Activated naive CD8-positive, alpha-beta T cell treated with anti-CD3 and anti-CD28 coated beads for 36 hours (primary cell): ENCODE measurements at regions not wholly inside any gene's neighbourhood (a gene's known extent, or its start where the extent isn't known, plus 50 kb on each side); places are given as distances from the start of the nearest gene placed in this dataset.
"Not testable (repeated sequence)": the region's sequence is repeated elsewhere in the genome, so short reads cannot be mapped to it uniquely, and the experiment has no call there.

Source experiments
- DNase-seq: peaks from one replicate; pipeline ENCODE4 v3.0.0; 2021
- H3K27ac Mint-ChIP-seq: one replicate; pipeline ENCODE4 v1.8.0; 2022; ENCODE audit warnings: mild to moderate bottlenecking, moderate library complexity, mixed read lengths
- H3K27me3 Mint-ChIP-seq: one replicate; pipeline ENCODE4 v1.8.0; 2022; ENCODE audit warnings: mild to moderate bottlenecking, mixed read lengths
- H3K36me3 Mint-ChIP-seq: one replicate; pipeline ENCODE4 v1.8.0; 2021; ENCODE audit warnings: mild to moderate bottlenecking, mixed read lengths
- H3K4me1 Mint-ChIP-seq: one replicate; pipeline ENCODE4 v1.8.0; 2021; ENCODE audit warnings: mixed read lengths
- H3K4me3 Mint-ChIP-seq: one replicate; pipeline ENCODE4 v1.8.0; 2022; ENCODE audit warnings: mild to moderate bottlenecking, moderate library complexity, mixed read lengths
- H3K9me3 Mint-ChIP-seq: one replicate; pipeline ENCODE4 v1.8.0; 2022; ENCODE audit warnings: mixed read lengths

DNA sequence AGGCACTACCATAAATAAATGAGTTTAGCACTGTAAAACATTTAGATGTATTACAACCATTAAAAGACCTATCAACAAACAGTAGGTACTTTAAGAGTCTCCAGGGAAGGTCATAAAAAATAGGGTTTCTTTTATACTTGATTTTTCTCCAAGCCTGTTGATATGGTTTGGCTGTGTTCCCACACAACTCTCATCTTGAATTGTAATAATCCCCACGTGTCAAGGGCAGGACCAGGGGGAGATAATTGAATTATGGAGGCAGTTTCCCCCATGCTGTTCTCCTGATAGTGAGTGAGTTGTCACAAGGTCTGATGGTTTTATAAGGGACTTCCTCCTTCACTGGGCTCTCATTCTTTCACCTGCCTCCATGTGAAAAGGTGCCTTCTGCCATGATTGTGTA lies 468.9 kb upstream of the UBE2E2 start:
- no peaks in the 10 kb centered on the region for H3K27me3 Mint-ChIP-seq
- DNase-seq: no peak
- no peaks in the 10 kb centered on the region for H3K4me1 Mint-ChIP-seq
- no peak overlapping the region for H3K27ac Mint-ChIP-seq
- H3K4me3 Mint-ChIP-seq: no peak overlapping the region
- H3K36me3 Mint-ChIP-seq: no peaks in the 10 kb centered on the region
- H3K9me3 Mint-ChIP-seq: no peaks in the 10 kb centered on the region

DNA sequence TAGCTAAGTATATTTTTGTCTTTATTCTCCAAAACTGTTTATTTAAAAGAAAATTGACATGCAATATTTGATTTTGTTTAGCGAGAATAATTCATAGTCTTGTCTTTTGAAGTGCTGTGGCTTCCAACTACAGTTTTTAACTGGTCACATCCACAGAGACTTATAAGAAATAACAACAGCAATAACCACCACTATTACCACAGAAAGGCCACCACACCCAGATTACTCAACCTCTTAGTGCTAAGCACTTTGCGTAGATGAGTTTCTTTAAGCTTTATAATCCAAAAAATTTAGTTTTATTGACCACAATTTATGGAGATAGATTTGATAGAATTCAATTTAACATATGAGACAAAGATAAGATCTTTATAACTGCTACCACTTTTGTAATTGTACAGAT lies 468.4 kb upstream of the UBE2E2 start:
- no peaks in the 10 kb centered on the region for H3K9me3 Mint-ChIP-seq
- DNase-seq: no peak
- H3K27me3 Mint-ChIP-seq: no peaks in the 10 kb centered on the region
- H3K4me3 Mint-ChIP-seq: no peak overlapping the region
- no peaks in the 10 kb centered on the region for H3K4me1 Mint-ChIP-seq
- H3K27ac Mint-ChIP-seq: no peak overlapping the region
- no peaks in the 10 kb centered on the region for H3K36me3 Mint-ChIP-seq

DNA sequence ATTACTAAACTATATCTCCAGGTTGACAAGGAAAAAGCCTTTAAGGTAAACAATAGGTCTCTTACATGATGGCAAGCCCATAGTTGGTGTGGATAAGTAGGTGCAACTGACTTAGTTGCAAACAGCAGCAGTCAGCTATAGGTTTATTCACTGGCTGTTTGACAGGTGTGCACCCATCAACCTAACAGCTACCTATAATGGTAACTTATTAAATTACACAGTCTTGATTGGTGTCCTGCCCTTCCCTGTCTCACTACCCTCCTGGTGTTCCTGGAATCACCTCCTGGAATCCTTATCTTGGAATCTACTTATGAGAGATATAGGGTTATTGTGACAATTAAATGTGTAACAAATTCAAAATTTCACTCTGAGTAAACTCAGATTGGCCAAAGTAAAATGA lies 467.8 kb upstream of the UBE2E2 start:
- no peak overlapping the region for H3K4me3 Mint-ChIP-seq
- no peaks in the 10 kb centered on the region for H3K27me3 Mint-ChIP-seq
- no peaks in the 10 kb centered on the region for H3K9me3 Mint-ChIP-seq
- H3K27ac Mint-ChIP-seq: no peak overlapping the region
- H3K36me3 Mint-ChIP-seq: no peaks in the 10 kb centered on the region
- no peak for DNase-seq
- no peaks in the 10 kb centered on the region for H3K4me1 Mint-ChIP-seq

DNA sequence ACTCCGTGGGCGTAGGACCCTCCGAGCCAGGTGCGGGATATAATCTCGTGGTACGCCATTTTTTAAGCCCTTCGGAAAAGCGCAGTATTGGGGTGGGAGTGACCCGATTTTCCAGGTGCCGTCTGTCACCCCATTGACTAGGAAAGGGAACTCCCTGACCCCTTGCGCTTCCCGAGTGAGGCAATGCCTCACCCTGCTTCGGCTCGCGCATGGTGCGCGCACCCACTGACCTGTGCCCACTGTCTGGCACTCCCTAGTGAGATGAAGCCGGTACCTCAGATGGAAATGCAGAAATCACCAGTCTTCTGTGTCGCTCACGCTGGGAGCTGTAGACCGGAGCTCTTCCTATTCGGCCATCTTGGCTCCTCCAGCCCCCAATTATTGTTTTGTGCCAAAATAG lies 459.7 kb upstream of the UBE2E2 start:
- not testable (repeated sequence) for H3K27me3 Mint-ChIP-seq, H3K4me1 Mint-ChIP-seq, H3K36me3 Mint-ChIP-seq, H3K4me3 Mint-ChIP-seq, H3K9me3 Mint-ChIP-seq, DNase-seq, H3K27ac Mint-ChIP-seq

DNA sequence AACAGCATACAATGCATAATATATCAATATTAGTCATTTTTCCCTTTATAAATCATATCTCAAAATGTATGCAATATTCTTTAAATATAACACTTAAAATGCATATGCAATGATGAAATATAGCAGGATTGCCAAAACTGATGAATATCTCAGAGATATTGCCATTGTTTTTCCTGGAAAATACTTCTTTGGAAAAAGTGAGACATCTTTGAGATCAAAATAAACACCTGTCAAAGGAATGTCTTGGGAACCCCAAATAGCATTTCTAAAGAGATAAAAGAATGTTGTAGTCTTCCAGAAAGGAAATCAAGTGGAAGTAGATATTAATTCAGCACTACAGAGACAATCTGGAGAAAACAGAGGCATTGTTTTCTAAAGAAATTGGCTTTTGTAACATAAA lies 457.8 kb upstream of the UBE2E2 start:
- H3K4me1 Mint-ChIP-seq: no peaks in the 10 kb centered on the region
- DNase-seq: no peak
- H3K27me3 Mint-ChIP-seq: no peaks in the 10 kb centered on the region
- peaks cover 1% of the 10 kb centered on the region for H3K9me3 Mint-ChIP-seq
- no peak overlapping the region for H3K27ac Mint-ChIP-seq
- H3K36me3 Mint-ChIP-seq: no peaks in the 10 kb centered on the region
- H3K4me3 Mint-ChIP-seq: no peak overlapping the region

DNA sequence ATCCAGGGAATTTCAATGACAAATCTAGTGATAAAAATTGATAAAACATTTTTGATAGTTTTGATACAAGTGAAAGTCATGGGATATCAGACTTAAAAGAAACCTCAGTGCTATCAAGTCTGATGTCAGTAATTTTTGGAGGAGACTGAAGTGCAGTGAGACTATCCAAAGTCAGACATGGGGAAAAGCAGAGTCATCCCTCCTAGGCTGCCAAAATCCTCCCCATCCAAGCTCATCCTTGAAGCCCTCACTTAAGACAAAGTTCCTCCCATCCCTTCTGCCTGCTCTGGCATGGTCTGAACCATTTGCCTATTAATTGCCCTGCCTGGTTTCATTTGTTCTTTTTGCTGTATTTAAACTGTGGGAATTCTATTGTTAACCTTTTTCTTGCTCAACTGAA lies 456.9 kb upstream of the UBE2E2 start:
- DNase-seq: no peak
- Mint-ChIP-seq H3K27ac (no peak overlapping the region), H3K27me3 (no peaks in the 10 kb centered on the region), H3K36me3 (no peaks in the 10 kb centered on the region), H3K4me1 (no peaks in the 10 kb centered on the region), H3K4me3 (no peak overlapping the region), H3K9me3 (peaks cover 2% of the 10 kb centered on the region)

DNA sequence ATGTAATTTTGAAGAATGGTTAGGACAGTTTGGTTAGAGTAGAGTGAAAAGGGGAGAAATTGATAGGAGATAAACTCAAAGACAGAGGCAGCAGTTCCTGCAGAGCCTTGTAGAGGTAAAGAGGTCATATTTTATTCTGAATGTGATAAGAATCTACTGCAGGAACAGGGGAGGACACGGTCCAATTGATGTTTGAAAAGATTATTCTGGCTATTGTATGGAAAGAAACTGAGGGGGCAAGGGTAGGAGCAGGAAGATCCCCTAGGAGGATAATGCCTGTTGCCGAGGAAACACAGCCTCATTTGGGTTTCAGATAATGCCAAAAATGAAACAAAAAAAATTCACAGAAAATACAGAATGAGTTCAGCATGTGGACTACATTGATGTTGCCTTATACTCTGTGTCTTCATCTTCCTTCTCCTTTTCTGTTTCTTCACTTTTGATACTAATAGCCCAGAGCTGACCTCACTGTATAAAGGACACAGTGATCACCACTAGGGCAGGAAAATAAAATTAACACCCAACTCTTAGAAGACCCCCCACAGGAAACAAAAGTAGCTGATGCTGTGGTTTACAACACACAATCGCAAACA lies 454.6 kb upstream of the UBE2E2 start:
- Mint-ChIP-seq H3K27ac (no peak overlapping the region), H3K27me3 (peaks cover 3% of the 10 kb centered on the region), H3K4me3 (no peak overlapping the region), H3K36me3 (no peaks in the 10 kb centered on the region), H3K4me1 (no peaks in the 10 kb centered on the region), H3K9me3 (peaks cover 2% of the 10 kb centered on the region)
- no peak for DNase-seq

DNA sequence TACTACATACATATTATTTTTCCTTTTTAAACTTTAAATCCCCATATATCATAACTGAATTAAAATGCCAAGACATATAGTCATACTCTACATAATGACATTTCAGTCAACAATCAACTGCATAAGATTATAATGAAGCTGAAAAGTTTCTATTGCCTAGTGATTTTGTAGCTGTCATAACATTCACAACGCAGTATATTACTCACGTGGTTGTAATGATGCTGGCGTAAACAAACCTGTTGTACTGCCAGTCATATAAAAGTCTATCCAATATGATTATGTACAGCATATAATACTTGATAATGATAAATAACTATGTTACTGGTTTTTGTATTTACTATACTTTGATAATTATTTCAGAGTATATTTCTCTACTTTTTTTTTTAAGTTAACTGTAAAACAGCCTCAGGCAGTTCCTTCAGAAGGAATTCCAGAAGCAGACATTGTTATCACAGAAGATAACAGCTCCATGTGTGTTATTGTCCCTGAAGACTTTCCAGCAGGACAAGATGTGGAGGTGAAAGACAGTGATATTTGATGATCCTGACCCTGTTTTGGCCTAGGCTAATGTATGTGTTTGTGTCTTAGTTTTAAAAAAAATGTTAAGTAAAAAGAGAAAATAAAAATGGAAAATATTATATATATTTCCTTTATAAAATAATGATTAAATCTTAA lies 443.4 kb upstream of the UBE2E2 start:
- peaks cover 8% of the 10 kb centered on the region for H3K9me3 Mint-ChIP-seq
- H3K4me3 Mint-ChIP-seq: no peak overlapping the region
- H3K27ac Mint-ChIP-seq: no peak overlapping the region
- peaks cover 5% of the 10 kb centered on the region for H3K27me3 Mint-ChIP-seq
- no peaks in the 10 kb centered on the region for H3K4me1 Mint-ChIP-seq
- no peaks in the 10 kb centered on the region for H3K36me3 Mint-ChIP-seq
- no peak for DNase-seq

DNA sequence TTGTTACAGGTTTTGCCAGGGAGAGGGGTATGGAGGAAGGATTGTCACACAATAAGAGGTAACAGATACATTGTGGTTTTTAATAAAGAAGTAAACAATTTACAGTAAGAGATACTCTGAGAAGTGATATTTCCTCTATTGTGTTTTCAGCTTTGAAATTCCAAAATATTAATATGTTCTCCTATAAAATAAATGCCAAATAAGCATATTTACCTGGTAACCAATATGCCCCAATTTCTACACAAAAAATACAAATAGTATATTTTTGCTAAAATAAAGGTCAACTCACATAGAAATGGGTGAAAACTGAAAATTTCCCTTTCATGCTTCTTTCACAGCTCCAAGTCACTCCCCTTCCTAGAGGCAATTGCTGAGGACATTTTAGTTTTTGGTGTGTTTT lies 437.4 kb upstream of the UBE2E2 start:
- Mint-ChIP-seq H3K4me3 (no peak overlapping the region), H3K27me3 (peaks cover 5% of the 10 kb centered on the region), H3K36me3 (no peaks in the 10 kb centered on the region), H3K9me3 (peaks cover 2% of the 10 kb centered on the region), H3K27ac (no peak overlapping the region), H3K4me1 (no peaks in the 10 kb centered on the region)
- no peak for DNase-seq

DNA sequence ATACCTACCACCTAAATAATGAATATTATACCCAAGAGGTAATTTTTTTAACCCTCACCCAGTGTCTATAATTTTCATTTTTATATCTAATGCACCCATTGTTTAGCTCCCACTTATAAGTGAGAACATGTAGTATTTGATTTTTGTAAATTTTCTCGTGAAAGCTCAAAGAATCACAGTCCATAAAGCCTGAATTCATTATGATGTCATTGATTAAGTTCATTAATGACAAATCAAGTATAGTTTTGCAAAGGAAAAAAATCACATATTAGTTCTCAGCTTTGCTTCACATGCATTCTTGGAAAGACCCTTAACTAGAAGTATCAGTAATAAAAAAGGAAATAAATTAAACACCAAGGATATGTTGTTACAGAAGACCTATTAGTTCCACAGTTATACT lies 425.3 kb upstream of the UBE2E2 start:
- Mint-ChIP-seq H3K4me1 (no peaks in the 10 kb centered on the region), H3K9me3 (peaks cover 2% of the 10 kb centered on the region), H3K27ac (no peak overlapping the region), H3K36me3 (no peaks in the 10 kb centered on the region), H3K27me3 (no peaks in the 10 kb centered on the region), H3K4me3 (no peak overlapping the region)
- no peak for DNase-seq

DNA sequence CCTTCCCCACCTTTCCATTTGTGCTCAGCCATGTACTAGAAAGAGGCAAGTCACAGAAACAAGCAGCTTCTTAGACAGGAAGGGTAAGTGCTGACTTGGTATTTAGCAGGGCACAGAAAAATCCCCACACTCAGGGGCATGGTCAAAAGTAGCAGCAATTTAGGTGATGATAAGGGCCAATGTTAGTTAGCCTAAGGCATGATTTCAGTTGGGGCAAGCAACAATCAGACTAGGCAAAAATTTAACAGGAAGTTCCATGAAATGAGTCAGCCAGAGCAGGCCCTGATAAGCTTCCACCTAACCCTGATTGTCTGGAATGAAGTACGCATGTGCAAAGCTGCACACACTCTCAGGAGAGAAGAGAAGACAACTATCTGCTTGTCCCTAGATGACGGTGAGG lies 423.4 kb upstream of the UBE2E2 start:
- Mint-ChIP-seq H3K27ac (no peak overlapping the region), H3K4me3 (no peak overlapping the region), H3K27me3 (peaks cover 6% of the 10 kb centered on the region), H3K36me3 (peaks cover 1% of the 10 kb centered on the region), H3K9me3 (peaks cover 16% of the 10 kb centered on the region), H3K4me1 (no peaks in the 10 kb centered on the region)
- DNase-seq: no peak

DNA sequence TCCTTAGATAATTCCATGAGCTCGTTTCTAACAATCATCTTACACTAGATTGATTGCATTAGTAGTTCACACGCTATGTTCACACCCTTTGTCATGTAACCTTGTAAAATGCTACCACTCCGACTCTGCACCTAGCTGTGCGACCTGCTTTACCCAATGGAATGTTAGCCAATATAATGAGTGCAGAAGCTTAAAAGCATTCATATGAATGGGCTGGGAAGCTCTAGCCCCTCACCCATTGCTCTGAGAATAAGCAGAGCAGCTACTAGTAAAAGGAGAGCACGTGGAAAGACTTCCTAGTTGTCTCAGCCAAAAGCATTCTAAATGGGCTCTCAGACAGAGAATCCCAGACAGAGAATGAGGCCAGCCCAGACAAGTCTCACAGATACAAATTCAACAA lies 410.6 kb upstream of the UBE2E2 start:
- Mint-ChIP-seq H3K4me1 (no peaks in the 10 kb centered on the region), H3K9me3 (peaks cover 4% of the 10 kb centered on the region), H3K27ac (no peak overlapping the region), H3K27me3 (no peaks in the 10 kb centered on the region), H3K4me3 (no peak overlapping the region), H3K36me3 (no peaks in the 10 kb centered on the region)
- DNase-seq: no peak

DNA sequence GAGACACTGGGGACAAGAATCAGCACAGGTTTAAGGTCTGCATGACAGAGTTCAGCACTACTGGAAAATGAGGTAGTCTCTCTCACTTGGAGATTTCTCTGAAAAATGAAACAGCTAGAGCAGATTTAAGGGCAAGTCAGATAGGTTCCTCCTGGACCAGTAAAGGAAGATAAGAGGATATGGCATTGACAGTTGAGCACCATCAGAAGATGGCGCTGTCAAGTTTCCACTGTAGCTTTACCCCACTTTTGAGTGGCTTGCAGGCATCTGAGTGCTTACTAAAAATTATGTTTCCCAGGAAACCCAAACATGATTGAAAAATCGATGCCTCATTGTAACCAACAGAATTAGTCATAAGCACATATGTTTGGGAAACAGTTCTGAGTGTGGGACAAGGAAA lies 407.2 kb upstream of the UBE2E2 start:
- DNase-seq: no peak
- Mint-ChIP-seq H3K27ac (no peak overlapping the region), H3K4me3 (no peak overlapping the region), H3K9me3 (no peaks in the 10 kb centered on the region), H3K36me3 (no peaks in the 10 kb centered on the region), H3K27me3 (no peaks in the 10 kb centered on the region), H3K4me1 (no peaks in the 10 kb centered on the region)

DNA sequence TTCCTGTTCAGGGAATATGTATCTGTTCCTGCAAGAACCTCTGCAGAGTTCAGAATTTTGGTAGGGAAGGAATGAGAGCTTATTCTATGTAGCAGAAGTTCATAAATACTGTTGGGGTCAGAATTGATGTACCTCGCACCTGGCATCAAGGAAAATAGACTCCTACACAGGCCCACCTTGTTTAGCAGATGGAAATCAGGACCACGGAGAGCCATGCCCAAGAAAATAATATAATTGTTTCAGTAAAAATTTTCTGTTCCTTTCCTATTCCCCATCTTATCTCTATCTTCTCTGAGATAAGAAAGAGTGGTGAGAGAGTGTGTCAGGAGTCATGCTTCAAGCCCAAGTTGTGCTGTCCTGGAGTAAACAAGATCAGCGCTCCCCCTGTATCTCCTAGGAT lies 404.7 kb upstream of the UBE2E2 start:
- Mint-ChIP-seq H3K27ac (no peak overlapping the region), H3K36me3 (no peaks in the 10 kb centered on the region), H3K9me3 (no peaks in the 10 kb centered on the region), H3K4me3 (no peak overlapping the region), H3K4me1 (no peaks in the 10 kb centered on the region), H3K27me3 (no peaks in the 10 kb centered on the region)
- no peak for DNase-seq

DNA sequence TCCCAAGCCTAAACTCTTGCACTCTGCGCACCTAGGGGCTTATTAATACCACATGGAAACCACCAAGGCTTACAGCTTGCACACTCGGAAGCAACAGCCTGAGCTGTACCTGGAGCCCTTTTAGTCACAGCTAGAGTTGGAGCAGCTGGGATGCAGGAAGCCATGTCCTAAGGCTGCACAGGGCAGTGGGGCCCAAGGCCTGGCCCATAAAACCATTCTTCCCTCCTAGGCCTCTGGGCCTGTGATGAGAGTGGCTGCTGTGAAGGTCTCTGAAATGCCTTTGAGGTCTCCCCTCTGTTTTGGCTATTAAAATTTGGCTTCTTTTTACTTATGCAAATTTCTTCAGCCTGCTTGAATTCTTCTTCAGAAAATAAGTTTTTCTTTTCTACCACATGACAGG lies 383.9 kb upstream of the UBE2E2 start:
- Mint-ChIP-seq H3K27ac (no peak overlapping the region), H3K36me3 (no peaks in the 10 kb centered on the region), H3K9me3 (no peaks in the 10 kb centered on the region), H3K4me1 (no peaks in the 10 kb centered on the region), H3K27me3 (peaks cover 5% of the 10 kb centered on the region), H3K4me3 (no peak overlapping the region)
- no peak for DNase-seq

DNA sequence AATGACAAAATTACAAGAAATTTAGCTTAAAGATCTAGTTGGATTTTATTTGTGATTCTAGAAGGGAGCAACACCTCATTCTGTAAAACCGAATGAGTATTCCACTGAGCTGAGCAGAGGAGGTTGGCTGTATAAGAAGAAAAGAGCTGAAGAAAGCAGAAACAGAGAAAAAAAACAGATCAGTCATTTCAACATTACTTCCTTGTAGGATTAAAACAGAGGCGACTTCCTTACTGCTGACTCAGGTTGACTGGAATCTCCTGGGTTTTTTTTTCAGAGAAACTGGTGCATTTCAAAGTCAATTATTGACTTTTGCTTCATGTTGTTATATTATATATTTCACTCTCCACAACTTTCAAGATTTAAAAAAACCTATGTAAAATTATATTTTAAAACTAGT lies 368.1 kb upstream of the UBE2E2 start:
- no peak for DNase-seq
- H3K36me3 Mint-ChIP-seq: no peaks in the 10 kb centered on the region
- H3K27me3 Mint-ChIP-seq: no peaks in the 10 kb centered on the region
- no peaks in the 10 kb centered on the region for H3K4me1 Mint-ChIP-seq
- no peaks in the 10 kb centered on the region for H3K9me3 Mint-ChIP-seq
- no peak overlapping the region for H3K27ac Mint-ChIP-seq
- H3K4me3 Mint-ChIP-seq: no peak overlapping the region
